ENCODE measurements at regions not wholly inside any gene's neighbourhood (a gene's known extent, or its start where the extent isn't known, plus 50 kb on each side); places are given as distances from the start of the nearest gene placed in this dataset.

DNA sequence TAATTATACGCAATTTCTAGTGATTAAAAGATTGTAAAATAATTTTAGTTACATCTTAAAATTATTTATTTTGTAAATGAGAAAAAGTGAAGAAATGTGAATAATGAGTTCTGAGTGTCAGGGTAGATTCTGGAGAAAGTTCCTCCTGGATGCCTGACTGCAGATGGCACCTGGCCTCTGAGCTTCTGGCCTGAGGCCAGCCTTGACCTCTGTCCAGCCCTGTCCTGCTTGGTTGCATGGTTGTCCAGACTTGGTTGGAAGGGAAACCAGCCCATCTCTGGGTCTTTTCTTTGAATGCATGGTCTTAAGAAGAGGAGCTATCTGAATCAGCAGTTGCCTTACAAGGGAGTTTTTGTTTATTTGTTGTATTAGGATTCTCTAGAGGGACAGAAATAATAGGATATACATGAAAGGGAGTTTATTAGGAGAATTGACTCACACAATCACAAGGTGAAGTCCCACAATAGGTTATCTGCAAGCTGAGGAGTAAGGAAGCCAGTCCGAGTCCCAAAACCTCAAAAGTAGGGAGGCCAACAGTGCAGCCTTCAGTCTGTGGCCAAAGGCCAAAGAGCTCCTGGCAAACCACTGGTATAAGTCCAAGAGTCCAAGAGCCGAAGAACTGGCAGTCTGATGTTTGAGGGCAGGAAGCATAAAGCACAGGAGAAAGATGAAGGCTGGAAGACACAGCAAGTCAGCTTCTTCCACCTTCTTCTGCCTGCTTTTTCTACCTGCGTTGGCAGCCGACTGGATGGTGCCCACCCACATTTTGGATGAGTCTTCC, 385.8 kb downstream of the ZNF536 start:
- Mint-ChIP-seq H3K36me3 (ENCODE audit: low read depth) (no peaks in the 10 kb centered on the region), H3K4me1 (no peaks in the 10 kb centered on the region), H3K4me3 (no peak overlapping the region), H3K9me3 (no peaks in the 10 kb centered on the region), H3K27me3 (ENCODE audit: low read depth, poor library complexity) (peaks cover 9% of the 10 kb centered on the region), H3K27ac (no peak overlapping the region)
- TF ChIP-seq, protein P1, sequence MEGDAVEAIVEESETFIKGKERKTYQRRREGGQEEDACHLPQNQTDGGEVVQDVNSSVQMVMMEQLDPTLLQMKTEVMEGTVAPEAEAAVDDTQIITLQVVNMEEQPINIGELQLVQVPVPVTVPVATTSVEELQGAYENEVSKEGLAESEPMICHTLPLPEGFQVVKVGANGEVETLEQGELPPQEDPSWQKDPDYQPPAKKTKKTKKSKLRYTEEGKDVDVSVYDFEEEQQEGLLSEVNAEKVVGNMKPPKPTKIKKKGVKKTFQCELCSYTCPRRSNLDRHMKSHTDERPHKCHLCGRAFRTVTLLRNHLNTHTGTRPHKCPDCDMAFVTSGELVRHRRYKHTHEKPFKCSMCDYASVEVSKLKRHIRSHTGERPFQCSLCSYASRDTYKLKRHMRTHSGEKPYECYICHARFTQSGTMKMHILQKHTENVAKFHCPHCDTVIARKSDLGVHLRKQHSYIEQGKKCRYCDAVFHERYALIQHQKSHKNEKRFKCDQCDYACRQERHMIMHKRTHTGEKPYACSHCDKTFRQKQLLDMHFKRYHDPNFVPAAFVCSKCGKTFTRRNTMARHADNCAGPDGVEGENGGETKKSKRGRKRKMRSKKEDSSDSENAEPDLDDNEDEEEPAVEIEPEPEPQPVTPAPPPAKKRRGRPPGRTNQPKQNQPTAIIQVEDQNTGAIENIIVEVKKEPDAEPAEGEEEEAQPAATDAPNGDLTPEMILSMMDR (IDR thresholded peaks at IDR 0.05): no peak
- no peak for DNase-seq

DNA sequence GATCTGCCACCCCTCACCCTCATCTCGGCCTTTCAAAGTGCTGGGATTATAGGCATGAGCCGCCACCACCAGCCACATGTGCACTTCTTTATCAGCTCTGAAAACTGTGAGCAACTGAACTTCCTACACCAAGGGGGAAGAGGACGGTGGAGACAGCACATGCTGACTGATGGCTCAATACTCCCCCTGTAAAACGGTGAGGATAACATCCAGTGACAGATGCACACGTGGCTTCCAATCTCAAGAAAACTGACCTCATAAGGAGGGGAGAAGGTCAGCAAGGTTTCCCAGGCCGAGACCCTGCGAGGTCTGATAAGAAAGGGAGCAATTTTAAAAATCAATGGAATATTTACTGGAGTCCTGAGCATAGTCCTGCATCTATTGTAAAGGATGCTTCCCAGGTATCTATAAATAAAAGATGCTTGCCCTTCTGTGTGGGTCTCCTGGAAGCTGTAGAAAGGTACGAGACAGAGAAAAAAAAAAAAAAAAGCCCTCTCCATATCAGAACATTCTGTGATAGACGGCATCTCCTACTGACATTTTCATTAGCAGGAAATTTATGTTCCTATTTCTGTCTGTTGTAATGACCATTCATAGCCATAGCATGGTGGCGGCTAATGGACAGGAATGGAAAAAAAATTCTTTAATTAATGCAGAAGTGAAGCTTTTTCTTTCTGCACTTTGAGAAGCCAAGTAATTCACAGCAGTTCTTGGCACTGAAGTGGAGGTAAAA, 385.1 kb downstream of the ZNF536 start:
- DNase-seq: no peak
- no peak overlapping the region for H3K4me3 Mint-ChIP-seq

DNA sequence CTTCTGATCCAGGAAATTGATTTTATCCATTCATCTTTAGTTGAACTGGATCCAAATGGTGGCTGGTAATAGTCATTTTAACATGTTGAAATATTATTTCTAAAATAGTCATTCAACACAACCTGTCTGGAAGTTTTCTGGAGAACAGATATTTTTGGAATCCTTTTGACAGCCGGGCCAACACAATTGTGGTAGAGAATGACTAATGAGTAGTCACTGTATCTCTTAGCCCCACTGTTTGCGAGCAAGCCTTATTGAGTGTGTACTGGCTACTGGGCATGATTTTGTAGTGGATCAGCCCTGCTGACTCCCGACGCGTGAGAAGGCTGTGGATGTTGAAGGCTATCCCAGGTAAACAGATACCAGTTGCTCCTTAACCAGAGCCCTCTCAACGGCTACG, 383.4 kb downstream of the ZNF536 start:
- Mint-ChIP-seq H3K9me3 (peaks cover 4% of the 10 kb centered on the region), H3K4me1 (no peaks in the 10 kb centered on the region), H3K27me3 (ENCODE audit: low read depth, poor library complexity) (peaks cover 7% of the 10 kb centered on the region), H3K36me3 (ENCODE audit: low read depth) (no peaks in the 10 kb centered on the region), H3K27ac (no peak overlapping the region), H3K4me3 (no peak overlapping the region)
- TF ChIP-seq, protein P1 (IDR thresholded peaks at IDR 0.05): no peak
- no peak for DNase-seq

More for the DNA sequence above, 385.1 kb downstream of the ZNF536 start:
- no peaks in the 10 kb centered on the region for H3K4me1 Mint-ChIP-seq
- no peak overlapping the region for H3K27ac Mint-ChIP-seq
- TF ChIP-seq, protein P1 (IDR thresholded peaks at IDR 0.05): no peak
- H3K27me3 Mint-ChIP-seq (ENCODE audit: low read depth, poor library complexity): peaks cover 7% of the 10 kb centered on the region
- no peaks in the 10 kb centered on the region for H3K9me3 Mint-ChIP-seq
- H3K36me3 Mint-ChIP-seq (ENCODE audit: low read depth): no peaks in the 10 kb centered on the region

DNA sequence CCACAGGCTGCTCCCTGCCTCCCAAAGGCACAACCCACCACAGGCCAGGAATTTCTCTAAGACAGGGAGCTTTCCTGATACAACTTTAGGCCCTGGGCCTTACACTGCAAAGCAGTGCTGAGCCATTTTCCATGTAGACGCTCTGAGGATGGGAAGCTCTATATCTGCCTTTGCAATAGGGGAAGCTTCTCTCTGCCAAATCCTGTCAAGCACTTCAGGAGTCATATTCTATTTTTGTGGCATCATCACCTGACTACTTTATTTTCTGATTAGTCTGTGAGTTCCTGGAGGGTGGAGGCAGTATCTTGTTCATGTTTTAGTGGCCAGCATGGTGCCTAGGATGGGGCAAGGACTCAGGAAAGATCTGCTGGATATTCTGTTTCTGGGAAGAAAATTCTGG, 382.0 kb downstream of the ZNF536 start:
- no peak for DNase-seq
- Mint-ChIP-seq H3K4me3 (no peak overlapping the region), H3K9me3 (peaks cover 18% of the 10 kb centered on the region), H3K27ac (no peak overlapping the region), H3K27me3 (ENCODE audit: low read depth, poor library complexity) (peaks cover 10% of the 10 kb centered on the region), H3K4me1 (no peaks in the 10 kb centered on the region), H3K36me3 (ENCODE audit: low read depth) (no peaks in the 10 kb centered on the region)
- TF ChIP-seq, protein P1 (IDR thresholded peaks at IDR 0.05): no peak

DNA sequence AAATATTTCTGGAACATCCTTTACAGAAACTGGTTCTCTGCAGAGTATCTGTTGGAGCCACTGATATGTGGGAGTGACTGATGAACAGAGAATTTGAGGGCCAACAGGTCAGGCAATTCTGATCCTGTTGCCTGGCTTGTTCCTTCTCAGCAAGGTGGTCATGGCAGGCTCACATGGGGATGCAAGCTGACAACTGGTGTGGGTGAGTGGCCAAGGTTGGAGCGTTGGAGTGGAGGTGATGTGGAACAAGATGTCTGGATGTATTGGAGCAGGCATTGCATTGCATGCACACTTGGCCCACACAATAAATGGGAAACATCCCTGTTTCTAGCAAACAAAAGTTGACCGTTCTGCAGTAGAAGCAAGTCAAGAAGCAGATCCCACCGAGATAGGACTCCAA, 380.7 kb downstream of the ZNF536 start:
- peaks cover 18% of the 10 kb centered on the region for H3K9me3 Mint-ChIP-seq
- H3K36me3 Mint-ChIP-seq (ENCODE audit: low read depth): no peaks in the 10 kb centered on the region
- no peak for DNase-seq
- peaks cover 10% of the 10 kb centered on the region for H3K27me3 Mint-ChIP-seq (ENCODE audit: low read depth, poor library complexity)
- H3K27ac Mint-ChIP-seq: no peak overlapping the region
- TF ChIP-seq, protein P1 (IDR thresholded peaks at IDR 0.05): no peak
- H3K4me1 Mint-ChIP-seq: no peaks in the 10 kb centered on the region
- no peak overlapping the region for H3K4me3 Mint-ChIP-seq

All from nephron progenitor cell (in vitro differentiated cells).